ENCODE measurements at regions not wholly inside any gene's neighbourhood (a gene's known extent, or its start where the extent isn't known, plus 50 kb on each side); places are given as distances from the start of the nearest gene placed in this dataset.

GRCh38 chr11:115625502-115625901 lies 121.3 kb upstream of the CADM1 start:
- in situ Hi-C loops (cut with MboI; ENCODE audit: low sequenced_read_pairs, unreplicated experiment): no loop called here
- no peak for DNase-seq (ENCODE audit: low spot score)
- TF ChIP-seq CTCF (IDR thresholded peaks at IDR 0.05; ENCODE audit: borderline replicate concordance, control extremely low read depth, extremely low read depth, insufficient read depth, missing control alignments): no peak

GRCh38 chr11:115624065-115624464 lies 119.8 kb upstream of the CADM1 start:
- no peak for DNase-seq (ENCODE audit: low spot score)
- in situ Hi-C loops (cut with MboI; ENCODE audit: low sequenced_read_pairs, unreplicated experiment): no loop called here
- TF ChIP-seq CTCF (IDR thresholded peaks at IDR 0.05; ENCODE audit: borderline replicate concordance, control extremely low read depth, extremely low read depth, insufficient read depth, missing control alignments): no peak

- TF ChIP-seq CTCF (IDR thresholded peaks at IDR 0.05; ENCODE audit: borderline replicate concordance, control extremely low read depth, extremely low read depth, insufficient read depth, missing control alignments): no peak
- in situ Hi-C loops (cut with MboI; ENCODE audit: low sequenced_read_pairs, unreplicated experiment): no loop called here
- DNase-seq (ENCODE audit: low spot score): no peak
These were observed 118.8 kb upstream of the CADM1 start for GRCh38 chr11:115623021-115623451.

- DNase-seq (ENCODE audit: low spot score): no peak
These were observed 114.2 kb upstream of the CADM1 start for GRCh38 chr11:115618428-115618827.

GRCh38 chr11:115617767-115618166 lies 113.6 kb upstream of the CADM1 start:
- no peak for DNase-seq (ENCODE audit: low spot score)
- no peak for TF ChIP-seq CTCF (IDR thresholded peaks at IDR 0.05; ENCODE audit: borderline replicate concordance, control extremely low read depth, extremely low read depth, insufficient read depth, missing control alignments)
- in situ Hi-C loops (cut with MboI; ENCODE audit: low sequenced_read_pairs, unreplicated experiment): no loop called here

More at GRCh38 chr11:115618428-115618827, 114.2 kb upstream of the CADM1 start:
- no peak for TF ChIP-seq CTCF (IDR thresholded peaks at IDR 0.05; ENCODE audit: borderline replicate concordance, control extremely low read depth, extremely low read depth, insufficient read depth, missing control alignments)
- in situ Hi-C loops (cut with MboI; ENCODE audit: low sequenced_read_pairs, unreplicated experiment): no loop called here

GRCh38 chr11:115616971-115617370 lies 112.8 kb upstream of the CADM1 start:
- in situ Hi-C loops (cut with MboI; ENCODE audit: low sequenced_read_pairs, unreplicated experiment): no loop called here
- DNase-seq (ENCODE audit: low spot score): no peak
- no peak for TF ChIP-seq CTCF (IDR thresholded peaks at IDR 0.05; ENCODE audit: borderline replicate concordance, control extremely low read depth, extremely low read depth, insufficient read depth, missing control alignments)

Data from GM13976 (cell line).